ENCODE measurements at regions not wholly inside any gene's neighbourhood (a gene's known extent, or its start where the extent isn't known, plus 50 kb on each side); places are given as distances from the start of the nearest gene placed in this dataset.

GRCh38 chr1:4937876-4938534 is 283.6 kb downstream of the AJAP1 start:
- no peak for TF ChIP-seq POLR2AphosphoS5 (IDR thresholded peaks at IDR 0.05; ENCODE audit: low read depth, low read length)
- TF ChIP-seq TAF1 (IDR thresholded peaks at IDR 0.05; ENCODE audit: borderline replicate concordance, insufficient read depth, low read length): no peak

All from PFSK-1 (cell line).